B cell (primary cell): ENCODE measurements at regions not wholly inside any gene's neighbourhood (a gene's known extent, or its start where the extent isn't known, plus 50 kb on each side); places are given as distances from the start of the nearest gene placed in this dataset.
"Not testable (repeated sequence)": the region's sequence is repeated elsewhere in the genome, so short reads cannot be mapped to it uniquely, and the experiment has no call there.

Experiments
- ATAC-seq: fragments of 200-7000 bp; cut with Tn5 transposase; one replicate; pipeline ENCODE4 v1.10.0; 2021; ENCODE audit warnings: low read depth, mild to moderate bottlenecking, moderate number of reproducible peaks, moderate library complexity
- CTCF ChIA-PET: fragments of 350-600 bp; sonication (Branson Sonifier 250); formaldehyde crosslinking; loops from one replicate; lab custom pipeline; 2021; ENCODE audit warnings: antibody characterized with exemption, inconsistent platforms; lab: Charles Lee
- POLR2A ChIA-PET: fragments of 350-600 bp; sonication (Branson Sonifier 250); formaldehyde crosslinking; loops from one replicate; lab custom pipeline; 2021; ENCODE audit warnings: antibody characterized with exemption; lab: Charles Lee
- DNase-seq: peaks from one replicate; pipeline ENCODE4 v3.0.0; 2013
- H2AFZ ChIP-seq: 2 replicates; pipeline ENCODE4 v1.6.1; 2012; ENCODE audit warnings: mild to moderate bottlenecking, low read depth, low read length; ENCODE audit not compliant: insufficient read depth, poor library complexity, severe bottlenecking
- H3K27ac ChIP-seq, 2 donors: 1 replicate in 1 of 2; 2 replicates in 1 of 2; pipeline ENCODE4 v1.5.1; 2012 to 2013; ENCODE audit warnings: low read length in 2 of 2, mild to moderate bottlenecking in 2 of 2, moderate library complexity in 1 of 2
- H3K27me3 ChIP-seq, 4 experiments: fragments of 200-600 bp in 1 of 4; sonication (generic) in 1 of 4; replicated peaks in 1 of 4; 1 replicate in 2 of 4; 2 replicates in 2 of 4; pipeline versions ENCODE4 v1.6.1 to v1.7.0; 2013 to 2016; ENCODE audit warnings: low read length in 3 of 4, mild to moderate bottlenecking in 2 of 4, mixed read lengths in 1 of 4, moderate library complexity in 1 of 4; ENCODE audit not compliant: insufficient read depth in 4 of 4, control insufficient read depth in 3 of 4; ENCODE audit errors: control extremely low read depth in 1 of 4
- H3K36me3 ChIP-seq, 2 experiments: replicated peaks in 1 of 2; 1 replicate in 1 of 2; 2 replicates in 1 of 2; pipeline versions ENCODE4 v1.6.1 to v1.7.1; 2013; ENCODE audit warnings: low read length in 1 of 2; ENCODE audit not compliant: insufficient read depth in 2 of 2, control insufficient read depth in 1 of 2; ENCODE audit errors: control extremely low read depth in 1 of 2, extremely low read depth in 1 of 2
- H3K4me1 ChIP-seq, 2 donors: fragments of 200-600 bp in 1 of 2; sonication (generic) in 1 of 2; 1 replicate in 1 of 2; 2 replicates in 1 of 2; pipeline versions ENCODE4 v1.5.1 to v1.6.1; 2013 to 2017; ENCODE audit warnings: low read length in 2 of 2; ENCODE audit not compliant: control insufficient read depth in 2 of 2, insufficient read depth in 2 of 2
- H3K4me2 ChIP-seq: replicated peaks from 2 replicates; pipeline ENCODE3; 2012; ENCODE audit warnings: mild to moderate bottlenecking, low read depth, low read length; ENCODE audit not compliant: poor library complexity, severe bottlenecking
- H3K4me3 ChIP-seq, 5 experiments: fragments of 200-600 bp in 1 of 5; sonication (generic) in 1 of 5; 1 replicate in 3 of 5; 2 replicates in 2 of 5; pipeline versions ENCODE4 v1.5.1 to v1.7.0; 2011 to 2016; ENCODE audit warnings: low read length in 4 of 5, mild to moderate bottlenecking in 4 of 5, low read depth in 2 of 5, control low read depth in 1 of 5, moderate library complexity in 1 of 5; ENCODE audit not compliant: insufficient read depth in 1 of 5; ENCODE audit errors: control extremely low read depth in 1 of 5, extremely low read depth in 1 of 5
- H3K79me2 ChIP-seq: fragments of 200-600 bp; sonication (generic); one replicate; pipeline ENCODE4 v1.6.0; 2016; ENCODE audit warnings: low read length; ENCODE audit not compliant: control insufficient read depth, insufficient read depth
- H3K9ac ChIP-seq: fragments of 200-600 bp; sonication (generic); 2 replicates; pipeline ENCODE4 v1.6.1; 2017; ENCODE audit warnings: mild to moderate bottlenecking, low read length, moderate library complexity
- H3K9me3 ChIP-seq, 3 donors: one replicate each; pipeline versions ENCODE4 v1.6.1 to v1.7.1; 2013; ENCODE audit warnings: low read length in 2 of 3; ENCODE audit not compliant: control insufficient read depth in 2 of 3, insufficient read depth in 1 of 3; ENCODE audit errors: control extremely low read depth in 1 of 3
- H4K20me1 ChIP-seq: 2 replicates; pipeline ENCODE4 v1.6.0; 2012; ENCODE audit warnings: mild to moderate bottlenecking, low read length; ENCODE audit not compliant: insufficient read depth, control insufficient read depth, poor library complexity, severe bottlenecking
- H3K27ac Mint-ChIP-seq: one replicate; pipeline ENCODE4 v1.8.0; 2021; ENCODE audit warnings: mixed read lengths
- H3K27me3 Mint-ChIP-seq: one replicate; pipeline ENCODE4 v1.8.0; 2021; ENCODE audit warnings: mixed read lengths
- H3K4me1 Mint-ChIP-seq: one replicate; pipeline ENCODE4 v1.8.0; 2021; ENCODE audit warnings: mixed read lengths
- H3K4me3 Mint-ChIP-seq: one replicate; pipeline ENCODE4 v1.8.0; 2021; ENCODE audit warnings: mixed read lengths
- H3K9me3 Mint-ChIP-seq: one replicate; pipeline ENCODE4 v1.8.0; 2022; ENCODE audit warnings: mixed read lengths; ENCODE audit not compliant: insufficient read depth
- CTCF ChIP-seq: fragments of 200-600 bp; IDR thresholded peaks from one replicate; pipeline ENCODE4 v1.8.0; 2022; ENCODE audit warnings: antibody characterized with exemption, mild to moderate bottlenecking
- EZH2 ChIP-seq: IDR thresholded peaks from 2 replicates; pipeline ENCODE4 v1.6.1; 2012; ENCODE audit warnings: borderline replicate concordance, low read depth, mild to moderate bottlenecking, moderate library complexity, low read length; ENCODE audit not compliant: insufficient read depth, poor library complexity, severe bottlenecking
- WGBS: methylation state at CpG from one replicate; pipeline ENCODE4 v1.1.5; 2013; ENCODE audit warnings: missing lambda C conversion rate; ENCODE audit not compliant: insufficient coverage; 5-methylcytosine and 5-hydroxymethylcytosine counted together
- intact Hi-C: fragments of 100-400 bp; cut with micrococcal nuclease; formaldehyde crosslinking; loops from one replicate; pipeline ENCODE4 v1.10.0; 2022

- POLR2A ChIA-PET: no interaction called here
- peaks cover 0 to 4% (median 1%) of the 10 kb centered on the region in 3 donors for H3K9me3 ChIP-seq
- H3K27me3 ChIP-seq: no peaks in the 10 kb centered on the region
- H3K27ac ChIP-seq: no peak overlapping the region
- no peak overlapping the region for H3K4me3 ChIP-seq
- peaks cover 6% of the 10 kb centered on the region for H3K9me3 Mint-ChIP-seq
- no peak overlapping the region for H3K4me2 ChIP-seq
- DNase-seq (no peak), ATAC-seq (no peak)
- no peak overlapping the region for H3K9ac ChIP-seq
- H3K4me1 Mint-ChIP-seq: no peaks in the 10 kb centered on the region
- no peaks in the 10 kb centered on the region for H3K79me2 ChIP-seq
- H3K27me3 Mint-ChIP-seq: no peaks in the 10 kb centered on the region
- H4K20me1 ChIP-seq: no peaks in the 10 kb centered on the region
- H3K4me3 Mint-ChIP-seq: no peak overlapping the region
- H2AFZ ChIP-seq: no peak overlapping the region
- TF ChIP-seq EZH2 (no peak), CTCF (no peak)
- 94% methylated on average over 11 of the region's 17 CpGs for WGBS
- H3K27ac Mint-ChIP-seq: no peak overlapping the region
- H3K4me1 ChIP-seq: no peaks in the 10 kb centered on the region
- intact Hi-C loops: no loop called here
- no peaks in the 10 kb centered on the region for H3K36me3 ChIP-seq
- CTCF ChIA-PET: no interaction called here
These were observed 79.0 kb upstream of the CDH7 start for GRCh38 chr18:65671621-65672415.

- H3K27ac Mint-ChIP-seq, H3K4me1 Mint-ChIP-seq, DNase-seq, H3K27ac ChIP-seq, POLR2A ChIA-PET, H3K9me3 ChIP-seq, H3K4me3 ChIP-seq, H3K9ac ChIP-seq, H3K27me3 ChIP-seq, H3K36me3 ChIP-seq, H3K9me3 Mint-ChIP-seq, H3K4me1 ChIP-seq, H3K27me3 Mint-ChIP-seq, H2AFZ ChIP-seq, H4K20me1 ChIP-seq, CTCF ChIA-PET, H3K4me2 ChIP-seq, intact Hi-C loops, ATAC-seq, H3K79me2 ChIP-seq, H3K4me3 Mint-ChIP-seq: not testable (repeated sequence)
- no CpG with 5 or more reads among the region's 3 CpGs for WGBS
These were observed 80.7 kb upstream of the CDH7 start for GRCh38 chr18:65670145-65670544.
